ENCODE measurements at regions not wholly inside any gene's neighbourhood (a gene's known extent, or its start where the extent isn't known, plus 50 kb on each side); places are given as distances from the start of the nearest gene placed in this dataset.

- Histone ChIP-seq H3F3A (ENCODE audit: insufficient read depth) (no peaks in the 10 kb centered on the region), H3K4me3 (ENCODE audit: insufficient read depth, low read length, poor library complexity, severe bottlenecking) (no peak overlapping the region), H3K9me2 (replicated peaks; ENCODE audit: insufficient read depth, low read length) (no peaks in the 10 kb centered on the region), H3K79me2 (ENCODE audit: insufficient read depth, low read length) (no peaks in the 10 kb centered on the region), H3K4me2 (ENCODE audit: low read depth, low read length, poor library complexity, severe bottlenecking) (no peak overlapping the region), H3K9me3 (ENCODE audit: insufficient read depth, low read length) (no peaks in the 10 kb centered on the region), H3K27me3 (ENCODE audit: low read length) (no peaks in the 10 kb centered on the region), H3K9ac (ENCODE audit: low read length) (no peak overlapping the region), H3K27ac (ENCODE audit: low read depth, low read length) (no peak overlapping the region), H3K36me3 (ENCODE audit: low read length) (no peaks in the 10 kb centered on the region), H4K20me1 (ENCODE audit: low read depth, low read length) (no peaks in the 10 kb centered on the region), H2AFZ (ENCODE audit: low read depth, low read length, severe bottlenecking) (no peak overlapping the region)
- TF ChIP-seq CTCF (IDR thresholded peaks at IDR 0.05; ENCODE audit: insufficient read depth, low read length, poor library complexity, severe bottlenecking) (no peak), EZH2phosphoT487 (conservative IDR thresholded peaks at IDR 0.05; ENCODE audit: low read length) (no peak)
Observed at GRCh38 chr9:115781070-115781736, 372.4 kb upstream of the PAPPA start.

- Histone ChIP-seq H3K4me2 (ENCODE audit: low read depth, low read length, poor library complexity, severe bottlenecking) (no peak overlapping the region), H3K79me2 (ENCODE audit: insufficient read depth, low read length) (no peaks in the 10 kb centered on the region), H3F3A (ENCODE audit: insufficient read depth) (no peaks in the 10 kb centered on the region)
Observed at GRCh38 chr9:115786321-115786720, 367.3 kb upstream of the PAPPA start.

GRCh38 chr9:115790520-115790919 is 363.1 kb upstream of the PAPPA start:
- H3K9me3 ChIP-seq (ENCODE audit: insufficient read depth, low read length): no peaks in the 10 kb centered on the region
- no peak overlapping the region for H2AFZ ChIP-seq (ENCODE audit: low read depth, low read length, severe bottlenecking)
- no peak overlapping the region for H3K4me3 ChIP-seq (ENCODE audit: insufficient read depth, low read length, poor library complexity, severe bottlenecking)
- H4K20me1 ChIP-seq (ENCODE audit: low read depth, low read length): no peaks in the 10 kb centered on the region
- no peaks in the 10 kb centered on the region for H3K9me2 ChIP-seq (replicated peaks; ENCODE audit: insufficient read depth, low read length)
- H3K36me3 ChIP-seq (ENCODE audit: low read length): no peaks in the 10 kb centered on the region
- no peak overlapping the region for H3K4me2 ChIP-seq (ENCODE audit: low read depth, low read length, poor library complexity, severe bottlenecking)
- no peaks in the 10 kb centered on the region for H3K79me2 ChIP-seq (ENCODE audit: insufficient read depth, low read length)
- no peaks in the 10 kb centered on the region for H3F3A ChIP-seq (ENCODE audit: insufficient read depth)
- no peak for TF ChIP-seq CTCF (IDR thresholded peaks at IDR 0.05; ENCODE audit: insufficient read depth, low read length, poor library complexity, severe bottlenecking)
- TF ChIP-seq EZH2phosphoT487 (conservative IDR thresholded peaks at IDR 0.05; ENCODE audit: low read length): no peak
- H3K27me3 ChIP-seq (ENCODE audit: low read length): no peaks in the 10 kb centered on the region
- no peak overlapping the region for H3K27ac ChIP-seq (ENCODE audit: low read depth, low read length)
- H3K9ac ChIP-seq (ENCODE audit: low read length): no peak overlapping the region

More at GRCh38 chr9:115786321-115786720, 367.3 kb upstream of the PAPPA start:
- Histone ChIP-seq H3K9me3 (ENCODE audit: insufficient read depth, low read length) (no peaks in the 10 kb centered on the region), H3K27ac (ENCODE audit: low read depth, low read length) (no peak overlapping the region), H3K4me3 (ENCODE audit: insufficient read depth, low read length, poor library complexity, severe bottlenecking) (no peak overlapping the region), H3K36me3 (ENCODE audit: low read length) (no peaks in the 10 kb centered on the region), H3K9me2 (replicated peaks; ENCODE audit: insufficient read depth, low read length) (no peaks in the 10 kb centered on the region), H4K20me1 (ENCODE audit: low read depth, low read length) (no peaks in the 10 kb centered on the region), H3K27me3 (ENCODE audit: low read length) (no peaks in the 10 kb centered on the region), H2AFZ (ENCODE audit: low read depth, low read length, severe bottlenecking) (no peak overlapping the region), H3K9ac (ENCODE audit: low read length) (no peak overlapping the region)
- TF ChIP-seq EZH2phosphoT487 (conservative IDR thresholded peaks at IDR 0.05; ENCODE audit: low read length) (no peak), CTCF (IDR thresholded peaks at IDR 0.05; ENCODE audit: insufficient read depth, low read length, poor library complexity, severe bottlenecking) (no peak)
